GM18907 (cell line): ENCODE measurements at regions not wholly inside any gene's neighbourhood (a gene's known extent, or its start where the extent isn't known, plus 50 kb on each side); places are given as distances from the start of the nearest gene placed in this dataset.
"Not testable (repeated sequence)": the region's sequence is repeated elsewhere in the genome, so short reads cannot be mapped to it uniquely, and the experiment has no call there.

Source experiments
- ATAC-seq: cut with Tn5 transposase; IDR thresholded peaks from one replicate; pipeline ENCODE4 v1.9.1; 2021; ENCODE audit warnings: mild to moderate bottlenecking, moderate library complexity; ENCODE audit not compliant: unreplicated experiment

GRCh38 chr14:89699071-89699470 is 255.5 kb downstream of the EFCAB11 start:
- ATAC-seq = no peak

GRCh38 chr14:89697281-89698060 is 257.1 kb downstream of the EFCAB11 start:
- no peak for ATAC-seq

- no peak for ATAC-seq
Observed at GRCh38 chr14:89695846-89696245, 258.7 kb downstream of the EFCAB11 start.

GRCh38 chr14:89690139-89690538 is 264.4 kb downstream of the EFCAB11 start:
- ATAC-seq = no peak

- not testable (repeated sequence) for ATAC-seq
Observed at GRCh38 chr14:89689711-89690110, 264.8 kb downstream of the EFCAB11 start.

GRCh38 chr14:89688507-89689211 is 265.9 kb downstream of the EFCAB11 start:
- ATAC-seq = no peak

- ATAC-seq = not testable (repeated sequence)
Observed at GRCh38 chr14:89687129-89687528, 267.4 kb downstream of the EFCAB11 start.

- no peak for ATAC-seq
Observed at GRCh38 chr14:89684139-89684538, 267.1 kb upstream of the FOXN3 start.

- ATAC-seq = peak; percentile 84
Observed at GRCh38 chr14:89681086-89682018, 264.3 kb upstream of the FOXN3 start.

GRCh38 chr14:89680156-89680555 is 263.1 kb upstream of the FOXN3 start:
- ATAC-seq = no peak

- no peak for ATAC-seq
Observed at GRCh38 chr14:89678768-89679167, 261.7 kb upstream of the FOXN3 start.

- ATAC-seq = no peak
Observed at GRCh38 chr14:89675590-89675989, 258.6 kb upstream of the FOXN3 start.

- ATAC-seq = no peak
Observed at GRCh38 chr14:89674936-89675335, 257.9 kb upstream of the FOXN3 start.

- ATAC-seq = no peak
Observed at GRCh38 chr14:89674240-89674639, 257.2 kb upstream of the FOXN3 start.

- no peak for ATAC-seq
Observed at GRCh38 chr14:89673512-89674225, 256.6 kb upstream of the FOXN3 start.

GRCh38 chr14:89672636-89673511 is 255.8 kb upstream of the FOXN3 start:
- ATAC-seq = no peak

GRCh38 chr14:89669193-89669592 is 252.2 kb upstream of the FOXN3 start:
- ATAC-seq = peak; percentile 86

GRCh38 chr14:89667983-89668382 is 250.9 kb upstream of the FOXN3 start:
- ATAC-seq = no peak

GRCh38 chr14:89665300-89666081 is 248.5 kb upstream of the FOXN3 start:
- ATAC-seq = not testable (repeated sequence)
